ENCODE measurements at regions not wholly inside any gene's neighbourhood (a gene's known extent, or its start where the extent isn't known, plus 50 kb on each side); places are given as distances from the start of the nearest gene placed in this dataset.
"Not testable (repeated sequence)": the region's sequence is repeated elsewhere in the genome, so short reads cannot be mapped to it uniquely, and the experiment has no call there.

- no peak for TF ChIP-seq CTCF (IDR thresholded peaks at IDR 0.05; ENCODE audit: insufficient read depth, low read length)
- no peak overlapping the region for H3K4me3 ChIP-seq (ENCODE audit: low read depth, low read length)
- no peak for DNase-seq (ENCODE audit: low read depth)
These were observed 1277.0 kb downstream of the TMEM121 start for GRCh38 chr14:106803379-106803778.

GRCh38 chr14:106807493-106807892, 1281.1 kb downstream of the TMEM121 start:
- no peak for DNase-seq (ENCODE audit: low read depth)
- TF ChIP-seq CTCF (IDR thresholded peaks at IDR 0.05; ENCODE audit: insufficient read depth, low read length): no peak
- H3K4me3 ChIP-seq (ENCODE audit: low read depth, low read length): no peak overlapping the region

- no peak overlapping the region for H3K4me3 ChIP-seq (ENCODE audit: low read depth, low read length)
- no peak for DNase-seq (ENCODE audit: low read depth)
- TF ChIP-seq CTCF (IDR thresholded peaks at IDR 0.05; ENCODE audit: insufficient read depth, low read length): no peak
These were observed 1282.1 kb downstream of the TMEM121 start for GRCh38 chr14:106808458-106808857.

- TF ChIP-seq CTCF (IDR thresholded peaks at IDR 0.05; ENCODE audit: insufficient read depth, low read length): no peak
- H3K4me3 ChIP-seq (ENCODE audit: low read depth, low read length): no peak overlapping the region
- DNase-seq (ENCODE audit: low read depth): no peak
These were observed 1282.5 kb downstream of the TMEM121 start for GRCh38 chr14:106808907-106809306.

- DNase-seq (ENCODE audit: low read depth): no peak
- TF ChIP-seq CTCF (IDR thresholded peaks at IDR 0.05; ENCODE audit: insufficient read depth, low read length): no peak
- H3K4me3 ChIP-seq (ENCODE audit: low read depth, low read length): no peak overlapping the region
These were observed 1283.2 kb downstream of the TMEM121 start for GRCh38 chr14:106809615-106810014.

- not testable (repeated sequence) for H3K4me3 ChIP-seq (ENCODE audit: low read depth, low read length); DNase-seq (ENCODE audit: low read depth)
These were observed 1283.8 kb downstream of the TMEM121 start for GRCh38 chr14:106810168-106810567.

- H3K4me3 ChIP-seq (ENCODE audit: low read depth, low read length): no peak overlapping the region
- no peak for TF ChIP-seq CTCF (IDR thresholded peaks at IDR 0.05; ENCODE audit: insufficient read depth, low read length)
- no peak for DNase-seq (ENCODE audit: low read depth)
These were observed 1284.8 kb downstream of the TMEM121 start for GRCh38 chr14:106811162-106811561.
